Caco-2 (cell line): ENCODE measurements at regions not wholly inside any gene's neighbourhood (a gene's known extent, or its start where the extent isn't known, plus 50 kb on each side); places are given as distances from the start of the nearest gene placed in this dataset.

Source experiments
- BruUV-seq: library from RNA; stranded (reverse); fragments of 400-500 nt; replicated peaks from 2 replicates; lab custom pipeline; 2021; lab: Mats Ljungman, UMichigan
- CTCF ChIA-PET: fragments of 300-600 bp; sonication (Branson Sonifier 250); formaldehyde crosslinking; loops from one replicate; lab custom pipeline; 2022; ENCODE audit warnings: antibody characterized with exemption; lab: Charles Lee
- POLR2A ChIA-PET: fragments of 300-600 bp; sonication (Branson Sonifier 250); formaldehyde crosslinking; loops from one replicate; lab custom pipeline; 2022; ENCODE audit warnings: antibody characterized with exemption; lab: Charles Lee
- DNase-seq, 2 experiments: peaks; one replicate each; pipeline versions ENCODE4 v3.0.0 to v3.0.0-alpha.2; 2020 to 2022
- H3K27me3 ChIP-seq: replicated peaks from 2 replicates; pipeline ENCODE4 v1.6.0; 2011; ENCODE audit warnings: low read length; ENCODE audit not compliant: control insufficient read depth, insufficient read depth
- H3K36me3 ChIP-seq: 2 replicates; pipeline ENCODE4 v1.5.1; 2011; ENCODE audit warnings: low read length; ENCODE audit not compliant: control insufficient read depth, insufficient read depth
- H3K4me1 ChIP-seq: fragments of 250-450 bp; sonication (Bioruptor Pico); 2 replicates; pipeline ENCODE4 v1.5.1; 2020; ENCODE audit warnings: mild to moderate bottlenecking
- H3K4me3 ChIP-seq: 2 replicates; pipeline ENCODE4 v1.5.1; 2011; ENCODE audit warnings: low read depth, mild to moderate bottlenecking, control low read depth, low read length
- H3K9me3 ChIP-seq: fragments of 250-450 bp; sonication (Bioruptor Pico); 2 replicates; pipeline ENCODE4 v1.5.1; 2020; ENCODE audit warnings: mild to moderate bottlenecking, moderate library complexity
- H3K27ac Mint-ChIP-seq: one replicate; pipeline ENCODE4 v1.8.0; 2022; ENCODE audit warnings: mixed read lengths; ENCODE audit not compliant: unreplicated experiment
- H3K27me3 Mint-ChIP-seq: one replicate; pipeline ENCODE4 v1.8.0; 2022; ENCODE audit warnings: mixed read lengths; ENCODE audit not compliant: insufficient read depth, unreplicated experiment
- H3K36me3 Mint-ChIP-seq: one replicate; pipeline ENCODE4 v1.8.0; 2022; ENCODE audit warnings: mild to moderate bottlenecking, mixed read lengths; ENCODE audit not compliant: insufficient read depth, unreplicated experiment
- H3K4me1 Mint-ChIP-seq: one replicate; pipeline ENCODE4 v1.8.0; 2022; ENCODE audit warnings: low read depth, mixed read lengths; ENCODE audit not compliant: unreplicated experiment
- H3K4me3 Mint-ChIP-seq: one replicate; pipeline ENCODE4 v1.8.0; 2022; ENCODE audit warnings: mild to moderate bottlenecking, moderate library complexity, mixed read lengths; ENCODE audit not compliant: unreplicated experiment
- H3K9me3 Mint-ChIP-seq: one replicate; pipeline ENCODE4 v1.8.0; 2022; ENCODE audit warnings: mixed read lengths; ENCODE audit not compliant: unreplicated experiment
- CTCF ChIP-seq, 2 experiments: fragments of 200-600 bp in 1 of 2; IDR thresholded peaks; 1 replicate in 1 of 2; 2 replicates in 1 of 2; pipeline versions ENCODE4 v1.5.1 to v1.8.0; 2011 to 2022; ENCODE audit warnings: antibody characterized with exemption in 1 of 2, control low read depth in 1 of 2, inconsistent platforms in 1 of 2, low read depth in 1 of 2, low read length in 1 of 2, mild to moderate bottlenecking in 1 of 2, moderate library complexity in 1 of 2; ENCODE audit not compliant: insufficient read depth in 1 of 2, severe bottlenecking in 1 of 2, unreplicated experiment in 1 of 2
- intact Hi-C: fragments of 100-400 bp; cut with micrococcal nuclease; formaldehyde crosslinking; loops from one replicate; pipeline ENCODE4 v1.10.0; 2022; ENCODE audit not compliant: unreplicated experiment

- Histone ChIP-seq H3K36me3 (no peaks in the 10 kb centered on the region), H3K9me3 (no peaks in the 10 kb centered on the region), H3K4me1 (no peaks in the 10 kb centered on the region), H3K27me3 (no peaks in the 10 kb centered on the region), H3K4me3 (no peak overlapping the region)
- DNase-seq = no peak
- Mint-ChIP-seq H3K9me3 (no peaks in the 10 kb centered on the region), H3K36me3 (no peaks in the 10 kb centered on the region), H3K4me1 (peaks cover 6% of the 10 kb centered on the region), H3K4me3 (no peak overlapping the region), H3K27ac (no peak overlapping the region), H3K27me3 (no peaks in the 10 kb centered on the region)
- CTCF ChIA-PET = no interaction called here
- intact Hi-C loops = no loop called here
- no TSS peak for BruUV-seq
- POLR2A ChIA-PET = no interaction called here
- TF ChIP-seq CTCF (IDR thresholded peaks at IDR 0.05; ENCODE audit: insufficient read depth in 1 of 2, low read depth in 1 of 2, low read length in 1 of 2, severe bottlenecking in 1 of 2, unreplicated experiment in 1 of 2) = no peak
These were observed 79.8 kb upstream of the GRK3 start for GRCh38 chr22:25484521-25485315.

DNA sequence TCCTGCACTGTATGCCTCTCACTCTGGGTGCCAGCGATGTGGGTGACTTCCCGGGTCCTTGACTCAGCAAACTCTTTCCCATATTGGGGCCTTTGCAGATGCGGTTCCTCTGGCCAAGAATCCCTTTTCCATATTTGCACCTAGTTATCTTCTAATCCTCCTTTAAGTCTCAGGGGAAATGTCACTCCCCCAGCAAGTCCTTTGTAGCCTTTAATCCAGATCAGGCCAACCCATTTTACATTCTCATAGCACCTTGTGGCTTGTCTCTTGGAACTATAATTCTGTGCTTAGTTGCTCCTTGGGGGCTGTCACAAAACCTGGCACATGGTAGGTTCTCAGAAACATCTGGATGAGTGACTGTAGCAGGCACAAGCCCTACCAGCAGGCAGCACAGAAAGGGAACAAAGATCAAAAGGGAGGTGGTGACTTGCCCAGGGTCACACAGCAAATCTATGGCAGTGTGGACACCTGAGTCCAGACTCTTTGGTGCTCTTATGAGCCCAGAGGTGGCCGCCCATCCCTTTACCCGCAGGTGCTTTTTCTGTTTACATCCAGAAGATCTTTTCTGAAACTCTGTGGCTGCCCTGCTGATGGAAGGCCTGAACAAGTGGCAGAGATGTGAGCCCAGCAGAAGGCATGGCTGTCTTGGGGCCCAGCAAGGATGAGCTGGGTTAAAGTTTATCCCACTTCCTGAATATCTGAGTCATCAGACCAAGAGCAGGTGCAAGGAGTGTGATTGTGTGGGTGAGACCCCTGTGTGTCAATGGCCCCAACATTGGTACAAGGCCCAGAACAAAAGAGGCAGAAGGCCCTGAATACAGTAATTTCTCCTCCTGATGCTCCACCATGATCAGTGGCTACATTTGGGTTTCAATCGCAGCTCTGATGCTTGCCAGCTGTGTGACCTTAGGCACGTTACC, 78.6 kb upstream of the GRK3 start:
- BruUV-seq = no TSS peak
- Mint-ChIP-seq H3K9me3 (no peaks in the 10 kb centered on the region), H3K36me3 (no peaks in the 10 kb centered on the region), H3K27me3 (no peaks in the 10 kb centered on the region), H3K4me1 (peaks cover 6% of the 10 kb centered on the region), H3K4me3 (no peak overlapping the region), H3K27ac (no peak overlapping the region)
- POLR2A ChIA-PET = no interaction called here
- DNase-seq = no peak
- intact Hi-C loops = no loop called here
- H3K36me3 ChIP-seq = no peaks in the 10 kb centered on the region
- H3K4me1 ChIP-seq = no peaks in the 10 kb centered on the region
- H3K27me3 ChIP-seq = no peaks in the 10 kb centered on the region
- CTCF ChIA-PET = no interaction called here
- H3K4me3 ChIP-seq = no peak overlapping the region
- TF ChIP-seq CTCF (IDR thresholded peaks at IDR 0.05; ENCODE audit: insufficient read depth in 1 of 2, low read depth in 1 of 2, low read length in 1 of 2, severe bottlenecking in 1 of 2, unreplicated experiment in 1 of 2) = no peak
- H3K9me3 ChIP-seq = no peaks in the 10 kb centered on the region

- Mint-ChIP-seq H3K27ac (no peak overlapping the region), H3K4me3 (no peak overlapping the region), H3K27me3 (no peaks in the 10 kb centered on the region), H3K36me3 (no peaks in the 10 kb centered on the region), H3K9me3 (no peaks in the 10 kb centered on the region), H3K4me1 (peaks cover 6% of the 10 kb centered on the region)
- H3K4me1 ChIP-seq = no peaks in the 10 kb centered on the region
- H3K9me3 ChIP-seq = no peaks in the 10 kb centered on the region
- DNase-seq = no peak
- no TSS peak for BruUV-seq
- H3K36me3 ChIP-seq = no peaks in the 10 kb centered on the region
- POLR2A ChIA-PET = no interaction called here
- TF ChIP-seq CTCF (IDR thresholded peaks at IDR 0.05; ENCODE audit: insufficient read depth in 1 of 2, low read depth in 1 of 2, low read length in 1 of 2, severe bottlenecking in 1 of 2, unreplicated experiment in 1 of 2) = no peak
- H3K4me3 ChIP-seq = no peak overlapping the region
- CTCF ChIA-PET = no interaction called here
- intact Hi-C loops = no loop called here
- no peaks in the 10 kb centered on the region for H3K27me3 ChIP-seq
These were observed 77.0 kb upstream of the GRK3 start for GRCh38 chr22:25487508-25487907.
